ENCODE measurements at regions not wholly inside any gene's neighbourhood (a gene's known extent, or its start where the extent isn't known, plus 50 kb on each side); places are given as distances from the start of the nearest gene placed in this dataset.

DNA sequence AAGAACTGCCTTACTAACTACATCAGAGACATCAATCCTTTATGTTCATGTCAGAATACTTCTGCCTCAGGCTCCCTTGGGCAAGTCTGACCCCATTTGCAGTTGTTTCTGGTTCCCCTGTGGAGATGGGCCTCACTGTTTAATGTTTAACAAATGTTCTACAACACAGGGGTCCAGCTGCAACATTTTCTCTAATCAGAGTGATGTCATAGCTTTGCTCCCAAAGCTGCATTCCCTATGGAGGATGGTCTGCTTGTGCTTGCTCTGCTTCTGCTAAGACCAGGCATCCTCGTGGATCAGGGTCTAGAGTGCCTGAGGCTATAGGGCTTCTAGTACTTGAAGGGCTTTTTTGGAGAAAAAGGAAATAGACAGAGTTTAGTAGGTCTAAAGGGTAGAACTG lies 1071.2 kb downstream of the TTLL7 start:
- Histone ChIP-seq H3K4me3 (ENCODE audit: severe bottlenecking) (no peak overlapping the region), H3K9me3 (ENCODE audit: severe bottlenecking) (no peaks in the 10 kb centered on the region), H3K27ac (ENCODE audit: poor library complexity, severe bottlenecking) (no peak overlapping the region), H3K36me3 (ENCODE audit: low read depth) (no peaks in the 10 kb centered on the region), H3K27me3 (ENCODE audit: insufficient read depth, poor library complexity, severe bottlenecking) (no peaks in the 10 kb centered on the region), H3K4me1 (ENCODE audit: insufficient read depth, poor library complexity, severe bottlenecking) (no peaks in the 10 kb centered on the region)
- ATAC-seq (ENCODE audit: low read depth) (no peak), DNase-seq (ENCODE audit: low spot score) (no peak)
- TF ChIP-seq, protein P1, sequence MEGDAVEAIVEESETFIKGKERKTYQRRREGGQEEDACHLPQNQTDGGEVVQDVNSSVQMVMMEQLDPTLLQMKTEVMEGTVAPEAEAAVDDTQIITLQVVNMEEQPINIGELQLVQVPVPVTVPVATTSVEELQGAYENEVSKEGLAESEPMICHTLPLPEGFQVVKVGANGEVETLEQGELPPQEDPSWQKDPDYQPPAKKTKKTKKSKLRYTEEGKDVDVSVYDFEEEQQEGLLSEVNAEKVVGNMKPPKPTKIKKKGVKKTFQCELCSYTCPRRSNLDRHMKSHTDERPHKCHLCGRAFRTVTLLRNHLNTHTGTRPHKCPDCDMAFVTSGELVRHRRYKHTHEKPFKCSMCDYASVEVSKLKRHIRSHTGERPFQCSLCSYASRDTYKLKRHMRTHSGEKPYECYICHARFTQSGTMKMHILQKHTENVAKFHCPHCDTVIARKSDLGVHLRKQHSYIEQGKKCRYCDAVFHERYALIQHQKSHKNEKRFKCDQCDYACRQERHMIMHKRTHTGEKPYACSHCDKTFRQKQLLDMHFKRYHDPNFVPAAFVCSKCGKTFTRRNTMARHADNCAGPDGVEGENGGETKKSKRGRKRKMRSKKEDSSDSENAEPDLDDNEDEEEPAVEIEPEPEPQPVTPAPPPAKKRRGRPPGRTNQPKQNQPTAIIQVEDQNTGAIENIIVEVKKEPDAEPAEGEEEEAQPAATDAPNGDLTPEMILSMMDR (IDR thresholded peaks at IDR 0.05; ENCODE audit: poor library complexity, severe bottlenecking), result no peak

DNA sequence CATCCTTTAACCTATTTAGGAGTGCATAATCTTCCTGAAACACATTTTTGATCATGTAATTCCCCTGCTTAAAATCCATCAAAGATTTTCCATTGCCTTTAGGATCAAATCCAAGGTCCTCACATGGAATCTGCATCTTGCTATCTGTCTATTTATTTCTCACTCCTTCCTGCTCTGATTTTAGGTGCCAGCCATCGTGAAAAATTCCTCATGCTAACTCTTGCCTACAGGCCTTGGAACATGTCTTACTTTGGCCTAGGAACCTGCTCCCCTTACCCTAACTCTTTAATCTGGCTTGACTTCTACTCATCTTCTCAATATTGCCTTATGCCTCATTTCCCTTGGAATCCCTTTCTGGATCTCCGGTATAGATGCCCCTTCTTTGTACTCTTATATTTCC lies 1074.3 kb downstream of the TTLL7 start:
- Histone ChIP-seq H3K9me3 (ENCODE audit: severe bottlenecking) (no peaks in the 10 kb centered on the region), H3K4me3 (ENCODE audit: severe bottlenecking) (no peak overlapping the region), H3K27ac (ENCODE audit: poor library complexity, severe bottlenecking) (no peak overlapping the region), H3K27me3 (ENCODE audit: insufficient read depth, poor library complexity, severe bottlenecking) (no peaks in the 10 kb centered on the region), H3K36me3 (ENCODE audit: low read depth) (no peaks in the 10 kb centered on the region), H3K4me1 (ENCODE audit: insufficient read depth, poor library complexity, severe bottlenecking) (no peaks in the 10 kb centered on the region)
- no peak for ATAC-seq (ENCODE audit: low read depth)
- TF ChIP-seq, protein P1 (IDR thresholded peaks at IDR 0.05; ENCODE audit: poor library complexity, severe bottlenecking), result no peak
- DNase-seq (ENCODE audit: low spot score), result no peak

DNA sequence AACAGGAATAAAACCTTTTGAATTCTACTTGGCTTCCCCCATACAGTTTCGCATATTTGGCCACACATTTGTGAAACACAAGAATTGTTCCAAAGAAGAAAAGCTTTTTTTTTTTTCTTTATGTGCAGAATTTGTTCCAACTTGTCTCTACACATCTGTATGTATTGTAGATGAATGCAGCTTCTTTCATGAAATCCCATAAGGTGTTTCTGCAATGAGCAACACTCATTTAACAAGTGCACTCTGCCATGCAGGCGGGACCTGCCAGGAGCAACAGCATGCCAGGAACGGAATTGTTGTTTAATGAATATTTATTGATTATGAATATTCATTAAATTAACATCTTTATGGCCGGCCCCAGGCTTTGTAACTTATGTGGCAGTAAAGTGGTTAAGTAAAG lies 1075.0 kb downstream of the TTLL7 start:
- ATAC-seq (ENCODE audit: low read depth) (no peak), DNase-seq (ENCODE audit: low spot score) (no peak)
- H3K4me3 ChIP-seq (ENCODE audit: severe bottlenecking), result no peak overlapping the region
- H3K4me1 ChIP-seq (ENCODE audit: insufficient read depth, poor library complexity, severe bottlenecking), result no peaks in the 10 kb centered on the region
- no peak overlapping the region for H3K27ac ChIP-seq (ENCODE audit: poor library complexity, severe bottlenecking)
- no peaks in the 10 kb centered on the region for H3K9me3 ChIP-seq (ENCODE audit: severe bottlenecking)
- H3K36me3 ChIP-seq (ENCODE audit: low read depth), result no peaks in the 10 kb centered on the region
- H3K27me3 ChIP-seq (ENCODE audit: insufficient read depth, poor library complexity, severe bottlenecking), result no peaks in the 10 kb centered on the region
- TF ChIP-seq, protein P1 (IDR thresholded peaks at IDR 0.05; ENCODE audit: poor library complexity, severe bottlenecking), result no peak

DNA sequence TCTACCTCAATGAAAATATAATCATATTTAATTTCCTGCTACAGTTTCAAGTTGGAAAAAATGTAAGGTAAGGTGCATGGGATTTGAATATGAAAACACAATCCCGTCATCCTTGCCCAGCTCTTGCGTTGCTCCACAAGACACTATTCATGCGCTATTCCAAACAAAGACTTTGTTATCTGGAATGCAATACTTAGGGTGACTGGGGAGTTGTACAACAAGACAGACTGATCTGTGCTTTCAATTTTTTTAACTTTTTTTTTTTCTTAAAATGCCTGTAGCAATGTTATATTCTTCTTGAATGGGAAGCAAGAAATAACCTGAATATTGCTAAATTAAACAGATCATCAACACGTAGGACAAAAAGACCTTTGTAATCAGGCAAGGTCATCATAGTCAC lies 1077.2 kb downstream of the TTLL7 start:
- Histone ChIP-seq H3K4me3 (ENCODE audit: severe bottlenecking) (no peak overlapping the region), H3K9me3 (ENCODE audit: severe bottlenecking) (no peaks in the 10 kb centered on the region), H3K27ac (ENCODE audit: poor library complexity, severe bottlenecking) (no peak overlapping the region), H3K27me3 (ENCODE audit: insufficient read depth, poor library complexity, severe bottlenecking) (no peaks in the 10 kb centered on the region), H3K36me3 (ENCODE audit: low read depth) (no peaks in the 10 kb centered on the region), H3K4me1 (ENCODE audit: insufficient read depth, poor library complexity, severe bottlenecking) (no peaks in the 10 kb centered on the region)
- ATAC-seq (ENCODE audit: low read depth) (no peak), DNase-seq (ENCODE audit: low spot score) (no peak)
- TF ChIP-seq, protein P1 (IDR thresholded peaks at IDR 0.05; ENCODE audit: poor library complexity, severe bottlenecking), result no peak

DNA sequence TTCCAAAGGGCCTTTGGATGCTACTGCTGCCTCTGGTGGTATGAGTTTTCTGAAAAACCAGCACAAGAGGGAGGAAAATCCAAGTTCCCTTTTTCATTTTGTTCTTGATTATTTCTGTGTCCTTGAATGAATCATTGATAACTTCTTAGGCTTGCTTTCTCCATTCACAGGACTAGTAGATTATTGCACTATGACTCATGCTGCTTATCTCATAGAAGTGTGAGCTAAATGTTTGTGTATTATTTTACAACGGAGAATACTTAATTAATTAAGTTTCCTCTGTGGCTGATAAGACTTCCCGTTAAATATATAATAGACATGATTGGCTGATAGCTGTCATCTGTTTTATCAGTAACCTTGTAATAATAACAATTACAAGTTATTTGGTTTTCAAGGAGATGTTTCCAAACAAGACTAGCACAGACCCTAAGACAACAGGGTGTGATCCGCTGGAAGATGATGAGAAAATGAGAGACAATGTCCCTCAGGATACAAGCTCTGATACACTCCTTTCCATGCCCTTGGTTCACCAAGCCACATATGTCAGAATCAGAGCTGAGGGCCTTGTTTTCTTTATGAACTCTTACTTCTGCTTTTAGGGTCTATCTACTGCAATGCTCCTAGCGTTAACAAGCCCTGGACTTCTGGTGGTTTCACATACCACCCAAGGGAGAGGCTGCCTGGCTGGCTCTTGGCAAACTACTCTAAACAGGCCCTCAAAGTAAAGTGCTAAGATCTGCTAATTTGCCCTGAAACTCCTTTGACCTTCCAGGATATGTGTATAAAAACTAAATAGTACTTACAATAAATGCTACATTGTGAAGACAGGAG lies 1078.3 kb downstream of the TTLL7 start:
- no peaks in the 10 kb centered on the region for H3K4me1 ChIP-seq (ENCODE audit: insufficient read depth, poor library complexity, severe bottlenecking)
- no peaks in the 10 kb centered on the region for H3K9me3 ChIP-seq (ENCODE audit: severe bottlenecking)
- ATAC-seq (ENCODE audit: low read depth) (no peak), DNase-seq (ENCODE audit: low spot score) (no peak)
- H3K27me3 ChIP-seq (ENCODE audit: insufficient read depth, poor library complexity, severe bottlenecking), result no peaks in the 10 kb centered on the region
- H3K36me3 ChIP-seq (ENCODE audit: low read depth), result no peaks in the 10 kb centered on the region
- TF ChIP-seq, protein P1 (IDR thresholded peaks at IDR 0.05; ENCODE audit: poor library complexity, severe bottlenecking), result no peak
- H3K4me3 ChIP-seq (ENCODE audit: severe bottlenecking), result no peak overlapping the region
- H3K27ac ChIP-seq (ENCODE audit: poor library complexity, severe bottlenecking), result no peak overlapping the region
